ENCODE measurements at regions not wholly inside any gene's neighbourhood (a gene's known extent, or its start where the extent isn't known, plus 50 kb on each side); places are given as distances from the start of the nearest gene placed in this dataset.

GRCh38 chr14:89504602-89505313, 87.7 kb upstream of the FOXN3 start:
- peak; percentile 40 for DNase-seq (ENCODE audit: extremely low read depth, low read depth)
- TF ChIP-seq CTCF (IDR thresholded peaks at IDR 0.05; ENCODE audit: low read depth, low read length), result no peak

GRCh38 chr14:89504091-89504490, 87.1 kb upstream of the FOXN3 start:
- TF ChIP-seq CTCF (IDR thresholded peaks at IDR 0.05; ENCODE audit: low read depth, low read length), result no peak
- DNase-seq (ENCODE audit: extremely low read depth, low read depth), result peak; percentile 7

DNA sequence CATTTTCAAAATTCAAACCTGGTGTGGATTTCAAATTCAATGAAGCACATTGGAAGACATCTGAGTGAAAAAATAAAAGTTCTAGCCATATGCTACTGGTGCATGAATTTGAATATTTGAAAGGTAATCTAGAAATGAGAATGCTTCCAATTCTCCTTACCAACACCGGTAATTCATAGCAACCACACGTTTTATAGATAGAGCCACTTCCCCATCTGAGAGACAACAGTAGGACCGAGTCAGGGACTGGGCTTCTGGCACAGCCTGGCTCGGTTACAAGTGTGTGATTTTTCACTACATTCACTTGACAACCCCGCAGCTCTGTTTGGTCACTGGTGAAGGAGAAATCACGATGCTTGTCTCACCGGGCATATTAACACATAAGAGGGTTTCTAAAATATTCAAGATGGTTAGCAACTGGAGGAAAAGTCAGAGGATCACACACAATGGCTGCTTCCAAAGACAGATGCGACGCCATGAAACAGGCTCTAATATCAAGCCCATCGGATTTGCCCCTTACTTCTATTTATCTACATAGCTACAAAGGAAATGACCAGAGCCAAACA, 86.5 kb upstream of the FOXN3 start:
- DNase-seq (ENCODE audit: extremely low read depth, low read depth), result no peak
- TF ChIP-seq CTCF (IDR thresholded peaks at IDR 0.05; ENCODE audit: low read depth, low read length), result no peak

GRCh38 chr14:89502966-89503365, 85.9 kb upstream of the FOXN3 start:
- no peak for DNase-seq (ENCODE audit: extremely low read depth, low read depth)
- TF ChIP-seq CTCF (IDR thresholded peaks at IDR 0.05; ENCODE audit: low read depth, low read length), result no peak

- no peak for TF ChIP-seq CTCF (IDR thresholded peaks at IDR 0.05; ENCODE audit: low read depth, low read length)
- DNase-seq (ENCODE audit: extremely low read depth, low read depth), result no peak
These were observed 84.3 kb upstream of the FOXN3 start for GRCh38 chr14:89501381-89501780.

GRCh38 chr14:89500303-89500702, 83.3 kb upstream of the FOXN3 start:
- TF ChIP-seq CTCF (IDR thresholded peaks at IDR 0.05; ENCODE audit: low read depth, low read length), result no peak
- DNase-seq (ENCODE audit: extremely low read depth, low read depth), result no peak

- no peak for TF ChIP-seq CTCF (IDR thresholded peaks at IDR 0.05; ENCODE audit: low read depth, low read length)
- DNase-seq (ENCODE audit: extremely low read depth, low read depth), result no peak
These were observed 81.8 kb upstream of the FOXN3 start for GRCh38 chr14:89498878-89499277.

Measured in AG09319 (cell line).